Right renal pelvis (tissue), 4 donors: ENCODE measurements at regions not wholly inside any gene's neighbourhood (a gene's known extent, or its start where the extent isn't known, plus 50 kb on each side); places are given as distances from the start of the nearest gene placed in this dataset.
"Not testable (repeated sequence)": the region's sequence is repeated elsewhere in the genome, so short reads cannot be mapped to it uniquely, and the experiment has no call there.

Experiments
- DNase-seq, 4 donors: peaks; one replicate each; pipeline ENCODE4 v3.0.0-alpha.2; 2013; ENCODE audit warnings: low read depth in 4 of 4, low spot score in 3 of 4, missing footprints in 1 of 4

GRCh38 chr2:173463846-173464245, 109.2 kb downstream of the CDCA7 start:
- no peak for DNase-seq

GRCh38 chr2:173467751-173468150, 113.1 kb downstream of the CDCA7 start:
- DNase-seq = no peak

- no peak for DNase-seq
Observed at GRCh38 chr2:173468266-173468793, 113.7 kb downstream of the CDCA7 start.

- DNase-seq = no peak
Observed at GRCh38 chr2:173472112-173472511, 117.4 kb downstream of the CDCA7 start.

GRCh38 chr2:173483137-173483536, 128.5 kb downstream of the CDCA7 start:
- no peak for DNase-seq

- DNase-seq = no peak
Observed at GRCh38 chr2:173488861-173489260, 134.2 kb downstream of the CDCA7 start.

GRCh38 chr2:173491418-173491817, 136.7 kb downstream of the CDCA7 start:
- DNase-seq = no peak

GRCh38 chr2:173493874-173494273, 139.2 kb downstream of the CDCA7 start:
- DNase-seq = no peak

GRCh38 chr2:173496746-173497145, 142.1 kb downstream of the CDCA7 start:
- no peak for DNase-seq

GRCh38 chr2:173500953-173501352, 146.3 kb downstream of the CDCA7 start:
- DNase-seq = no peak

- DNase-seq = no peak
Observed at GRCh38 chr2:173502296-173502695, 147.6 kb downstream of the CDCA7 start.

- DNase-seq = no peak
Observed at GRCh38 chr2:173511357-173511756, 156.7 kb downstream of the CDCA7 start.

- no peak for DNase-seq
Observed at GRCh38 chr2:173511942-173512341, 157.3 kb downstream of the CDCA7 start.

GRCh38 chr2:173513107-173513727, 158.5 kb downstream of the CDCA7 start:
- no peak for DNase-seq

GRCh38 chr2:173520918-173521317, 166.2 kb downstream of the CDCA7 start:
- DNase-seq = no peak

- DNase-seq = no peak
Observed at GRCh38 chr2:173521450-173522192, 166.9 kb downstream of the CDCA7 start.

- no peak for DNase-seq
Observed at GRCh38 chr2:173523497-173523896, 168.8 kb downstream of the CDCA7 start.

- DNase-seq = no peak
Observed at GRCh38 chr2:173524256-173524955, 169.7 kb downstream of the CDCA7 start.

GRCh38 chr2:173532732-173533531, 178.3 kb downstream of the CDCA7 start:
- DNase-seq = not testable (repeated sequence)

- no peak for DNase-seq
Observed at GRCh38 chr2:173537694-173538093, 183.0 kb downstream of the CDCA7 start.

- no peak for DNase-seq
Observed at GRCh38 chr2:173539615-173540014, 184.9 kb downstream of the CDCA7 start.
